T-cell (primary cell): ENCODE measurements at regions not wholly inside any gene's neighbourhood (a gene's known extent, or its start where the extent isn't known, plus 50 kb on each side); places are given as distances from the start of the nearest gene placed in this dataset.

Experiments
- ATAC-seq, 4 experiments: fragments of 200-7000 bp in 3 of 4; fragments of 150-1000 bp in 1 of 4; cut with Tn5 transposase; replicated peaks in 1 of 4; 1 replicate in 3 of 4; 2 replicates in 1 of 4; pipeline ENCODE4 v1.10.0; 2021; ENCODE audit warnings: moderate library complexity in 3 of 4, mild to moderate bottlenecking in 2 of 4, moderate number of reproducible peaks in 1 of 4
- CTCF ChIA-PET, 2 donors: fragments of 300-600 bp; sonication (Branson Sonifier 250); formaldehyde crosslinking; loops; one replicate each; lab custom pipeline; 2022; ENCODE audit warnings: antibody characterized with exemption in 2 of 2; lab: Charles Lee
- POLR2A ChIA-PET, 2 donors: fragments of 300-600 bp; sonication (Branson Sonifier 250); formaldehyde crosslinking; loops; one replicate each; lab custom pipeline; 2022; ENCODE audit warnings: antibody characterized with exemption in 2 of 2; lab: Charles Lee
- DNase-seq, 35 experiments: peaks; one replicate each; pipeline versions ENCODE4 v3.0.0 to v3.0.0-alpha.2; 2013 to 2023
- H3K27ac ChIP-seq: one replicate; pipeline ENCODE4 v1.5.1; 2013; ENCODE audit warnings: low read length
- H3K27me3 ChIP-seq, 2 experiments: replicated peaks in 1 of 2; 1 replicate in 1 of 2; 2 replicates in 1 of 2; pipeline versions ENCODE4 v1.6.1 to v1.7.0; 2013; ENCODE audit warnings: low read length in 1 of 2, mixed read lengths in 1 of 2; ENCODE audit not compliant: control insufficient read depth in 2 of 2, insufficient read depth in 2 of 2; ENCODE audit errors: extremely low read depth in 1 of 2
- H3K36me3 ChIP-seq, 2 donors: 1 replicate in 1 of 2; 2 replicates in 1 of 2; pipeline versions ENCODE4 v1.6.1 to v1.7.0; 2013; ENCODE audit warnings: low read length in 1 of 2; ENCODE audit not compliant: control insufficient read depth in 2 of 2, insufficient read depth in 1 of 2; ENCODE audit errors: extremely low read depth in 1 of 2
- H3K4me1 ChIP-seq, 2 experiments: 1 replicate in 1 of 2; 2 replicates in 1 of 2; pipeline versions ENCODE4 v1.6.1 to v1.7.0; 2013; ENCODE audit warnings: low read length in 2 of 2, mixed read lengths in 1 of 2; ENCODE audit not compliant: insufficient read depth in 2 of 2, control insufficient read depth in 1 of 2; ENCODE audit errors: extremely low read depth in 1 of 2
- H3K4me3 ChIP-seq, 2 donors: 1 replicate in 1 of 2; 2 replicates in 1 of 2; pipeline versions ENCODE4 v1.5.1 to v1.7.0; 2013; ENCODE audit warnings: mild to moderate bottlenecking in 2 of 2, low read length in 1 of 2, moderate library complexity in 1 of 2; ENCODE audit not compliant: control insufficient read depth in 1 of 2; ENCODE audit errors: extremely low read depth in 1 of 2
- H3K9me3 ChIP-seq: 2 replicates; pipeline ENCODE4 v1.7.0; 2013
- H3K27ac Mint-ChIP-seq, 2 donors: one replicate each; pipeline ENCODE4 v1.8.0; 2020 to 2021; ENCODE audit warnings: mild to moderate bottlenecking in 2 of 2, mixed read lengths in 2 of 2
- H3K27me3 Mint-ChIP-seq, 2 donors: one replicate each; pipeline ENCODE4 v1.8.0; 2021 to 2022; ENCODE audit warnings: mixed read lengths in 2 of 2
- H3K36me3 Mint-ChIP-seq: one replicate; pipeline ENCODE4 v1.8.0; 2021; ENCODE audit warnings: mixed read lengths
- H3K4me1 Mint-ChIP-seq, 3 donors: one replicate each; pipeline ENCODE4 v1.8.0; 2020 to 2022; ENCODE audit warnings: mixed read lengths in 3 of 3, mild to moderate bottlenecking in 1 of 3
- H3K4me3 Mint-ChIP-seq, 3 donors: one replicate each; pipeline ENCODE4 v1.8.0; 2020 to 2022; ENCODE audit warnings: mild to moderate bottlenecking in 3 of 3, mixed read lengths in 3 of 3, moderate library complexity in 3 of 3
- H3K9me3 Mint-ChIP-seq, 3 donors: one replicate each; pipeline ENCODE4 v1.8.0; 2020 to 2022; ENCODE audit warnings: mixed read lengths in 3 of 3
- WGBS: methylation state at CpG from one replicate; pipeline ENCODE4 v1.1.5; 2013; ENCODE audit warnings: missing lambda C conversion rate; ENCODE audit not compliant: insufficient coverage; 5-methylcytosine and 5-hydroxymethylcytosine counted together

DNA sequence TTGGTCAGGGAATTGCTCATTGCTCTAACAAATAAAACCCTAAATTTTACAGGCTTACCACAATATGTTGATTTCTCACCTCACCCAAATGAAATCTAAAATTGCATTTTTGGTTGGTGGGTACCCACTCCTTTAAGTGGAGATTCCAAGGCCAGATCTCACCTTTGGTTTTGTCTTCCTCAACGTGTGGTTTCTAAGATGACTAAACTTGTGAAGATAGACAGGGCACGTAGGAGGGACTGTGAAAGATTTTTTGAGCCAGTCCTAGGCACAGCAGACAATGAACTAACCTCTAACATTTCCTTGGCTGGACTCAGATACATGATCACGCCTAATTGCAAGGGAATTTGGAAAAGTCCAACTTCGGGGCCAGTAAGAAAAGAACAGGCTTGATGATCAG lies 1003.9 kb downstream of the FLRT2 start:
- Histone ChIP-seq H3K27me3 (no peaks in the 10 kb centered on the region), H3K9me3 (no peaks in the 10 kb centered on the region), H3K36me3 (no peaks in the 10 kb centered on the region), H3K4me3 (no peak overlapping the region), H3K4me1 (no peaks in the 10 kb centered on the region), H3K27ac (no peak overlapping the region)
- Mint-ChIP-seq H3K9me3 (peaks cover 0 to 3% (median 0%) of the 10 kb centered on the region in 3 donors), H3K4me3 (no peak overlapping the region), H3K27me3 (no peaks in the 10 kb centered on the region), H3K27ac (no peak overlapping the region), H3K4me1 (no peaks in the 10 kb centered on the region), H3K36me3 (no peaks in the 10 kb centered on the region)
- no CpG with 5 or more reads among the region's 4 CpGs for WGBS
- no peak for DNase-seq
- no peak for ATAC-seq
- POLR2A ChIA-PET = no interaction called here
- CTCF ChIA-PET = no interaction called here

DNA sequence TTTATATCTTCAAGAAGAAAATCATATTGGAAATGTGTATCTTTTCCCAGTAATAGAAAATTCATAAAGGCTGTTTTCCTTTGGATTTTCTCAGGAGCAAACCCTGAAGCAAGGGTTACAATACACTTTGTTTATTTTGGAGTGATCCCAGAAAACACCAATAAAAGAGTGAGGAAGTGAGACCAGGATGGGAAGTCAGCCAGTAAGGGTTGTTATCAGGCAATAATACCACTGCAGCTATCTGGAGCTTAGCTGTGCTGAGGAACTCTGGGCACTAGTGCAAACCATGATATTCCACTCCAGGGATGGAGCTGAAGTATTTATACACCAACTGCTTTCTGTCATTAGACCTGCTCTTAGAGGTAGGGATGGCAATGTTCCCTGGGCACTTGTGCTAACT lies 1002.3 kb downstream of the FLRT2 start:
- no peak for ATAC-seq

DNA sequence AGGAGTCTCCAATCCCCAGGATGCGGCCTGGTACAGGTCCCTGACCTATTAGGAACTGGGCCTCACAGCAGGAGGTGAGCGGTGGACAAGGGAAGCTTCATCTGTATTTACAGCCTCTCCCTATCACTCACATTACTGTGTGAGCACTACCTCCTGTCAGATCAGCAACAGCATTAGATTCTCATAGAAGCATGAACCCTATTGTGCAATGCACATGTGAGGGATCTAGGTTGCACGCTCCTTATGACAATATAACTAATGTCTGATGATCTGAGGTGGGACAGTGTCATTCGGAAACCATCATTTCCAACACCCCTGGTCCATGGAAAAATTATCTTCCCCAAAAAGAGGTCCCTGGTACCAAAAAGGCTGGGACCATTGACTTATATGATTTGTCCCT lies 1000.5 kb downstream of the FLRT2 start:
- ChIA-PET POLR2A (no interaction called here), CTCF (no interaction called here)
- no peak for DNase-seq
- H3K27me3 ChIP-seq = no peaks in the 10 kb centered on the region
- no CpG with 5 or more reads among the region's 4 CpGs for WGBS
- no peak overlapping the region for H3K27ac Mint-ChIP-seq
- H3K4me3 ChIP-seq = no peak overlapping the region
- no peak overlapping the region for H3K27ac ChIP-seq
- no peak for ATAC-seq
- H3K9me3 Mint-ChIP-seq = peaks cover 0 to 3% (median 0%) of the 10 kb centered on the region in 3 donors
- H3K4me1 Mint-ChIP-seq = no peaks in the 10 kb centered on the region
- H3K36me3 ChIP-seq = no peaks in the 10 kb centered on the region
- no peaks in the 10 kb centered on the region for H3K9me3 ChIP-seq
- no peaks in the 10 kb centered on the region for H3K36me3 Mint-ChIP-seq
- no peak overlapping the region for H3K4me3 Mint-ChIP-seq
- no peaks in the 10 kb centered on the region for H3K4me1 ChIP-seq
- no peaks in the 10 kb centered on the region for H3K27me3 Mint-ChIP-seq

More for the DNA sequence above, 1002.3 kb downstream of the FLRT2 start:
- POLR2A ChIA-PET = no interaction called here
- H3K4me3 ChIP-seq = no peak overlapping the region
- CTCF ChIA-PET = no interaction called here
- no peaks in the 10 kb centered on the region for H3K36me3 Mint-ChIP-seq
- no peaks in the 10 kb centered on the region for H3K9me3 ChIP-seq
- no peak overlapping the region for H3K4me3 Mint-ChIP-seq
- no peak overlapping the region for H3K27ac ChIP-seq
- no peak for DNase-seq
- H3K27me3 ChIP-seq = no peaks in the 10 kb centered on the region
- no peaks in the 10 kb centered on the region for H3K4me1 Mint-ChIP-seq
- H3K27me3 Mint-ChIP-seq = no peaks in the 10 kb centered on the region
- no peaks in the 10 kb centered on the region for H3K36me3 ChIP-seq
- no peaks in the 10 kb centered on the region for H3K4me1 ChIP-seq
- H3K9me3 Mint-ChIP-seq = peaks cover 0 to 3% (median 0%) of the 10 kb centered on the region in 3 donors
- no peak overlapping the region for H3K27ac Mint-ChIP-seq

DNA sequence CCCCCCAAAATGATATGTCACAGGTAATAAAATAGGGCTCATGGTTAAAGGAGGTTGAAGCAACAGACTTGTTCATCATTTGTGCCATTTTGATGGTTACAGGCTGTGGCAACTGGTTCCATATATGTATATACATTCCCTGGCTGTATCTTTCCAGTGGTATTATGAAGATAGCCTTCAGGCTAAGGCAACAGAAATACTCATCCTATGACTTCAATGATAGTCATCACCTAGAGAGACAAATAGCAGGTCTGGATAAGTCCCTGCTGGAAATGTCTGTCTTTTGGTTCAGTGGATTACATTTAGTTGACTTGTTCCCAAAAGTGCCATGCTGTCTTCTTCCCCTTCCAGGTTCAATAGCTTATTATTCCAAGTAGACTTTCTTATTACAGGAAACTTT lies 997.4 kb downstream of the FLRT2 start:
- Mint-ChIP-seq H3K27me3 (no peaks in the 10 kb centered on the region), H3K27ac (no peak overlapping the region), H3K9me3 (peaks cover 0 to 4% (median 3%) of the 10 kb centered on the region in 3 donors), H3K36me3 (no peaks in the 10 kb centered on the region), H3K4me3 (no peak overlapping the region), H3K4me1 (no peaks in the 10 kb centered on the region)
- ATAC-seq (no peak), DNase-seq (no peak)
- H3K4me3 ChIP-seq = no peak overlapping the region
- no peaks in the 10 kb centered on the region for H3K4me1 ChIP-seq
- no peaks in the 10 kb centered on the region for H3K27me3 ChIP-seq
- H3K9me3 ChIP-seq = no peaks in the 10 kb centered on the region
- no peak overlapping the region for H3K27ac ChIP-seq
- CTCF ChIA-PET = no interaction called here
- POLR2A ChIA-PET = no interaction called here
- H3K36me3 ChIP-seq = no peaks in the 10 kb centered on the region

DNA sequence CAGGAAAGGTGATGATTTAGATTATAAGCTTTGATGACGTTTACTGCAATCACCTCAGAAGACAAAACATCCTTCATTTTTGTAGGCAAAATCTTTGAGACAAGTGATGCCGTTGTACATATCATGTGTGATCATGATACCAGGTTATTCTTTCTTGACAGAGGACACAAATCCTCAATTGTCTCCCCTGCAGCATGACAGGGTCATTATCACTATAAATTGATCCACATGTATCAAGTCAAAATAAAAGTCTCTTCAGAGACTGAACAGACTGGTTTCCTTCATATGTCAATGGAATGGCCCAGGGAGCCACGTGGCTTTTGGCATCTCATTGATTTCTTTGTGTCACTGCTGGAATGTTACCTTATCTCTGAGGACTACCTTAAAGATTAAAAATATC lies 995.7 kb downstream of the FLRT2 start:
- 20% methylated on average over 1 of the region's 3 CpGs for WGBS
- DNase-seq (no peak), ATAC-seq (no peak)
- no peaks in the 10 kb centered on the region for H3K4me1 ChIP-seq
- no peaks in the 10 kb centered on the region for H3K9me3 ChIP-seq
- no peaks in the 10 kb centered on the region for H3K36me3 ChIP-seq
- H3K27ac ChIP-seq = no peak overlapping the region
- Mint-ChIP-seq H3K27ac (no peak overlapping the region), H3K27me3 (no peaks in the 10 kb centered on the region), H3K9me3 (peaks cover 0 to 4% (median 0%) of the 10 kb centered on the region in 3 donors), H3K4me3 (no peak overlapping the region), H3K36me3 (no peaks in the 10 kb centered on the region), H3K4me1 (no peaks in the 10 kb centered on the region)
- no peaks in the 10 kb centered on the region for H3K27me3 ChIP-seq
- H3K4me3 ChIP-seq = no peak overlapping the region
- CTCF ChIA-PET = no interaction called here
- POLR2A ChIA-PET = no interaction called here

DNA sequence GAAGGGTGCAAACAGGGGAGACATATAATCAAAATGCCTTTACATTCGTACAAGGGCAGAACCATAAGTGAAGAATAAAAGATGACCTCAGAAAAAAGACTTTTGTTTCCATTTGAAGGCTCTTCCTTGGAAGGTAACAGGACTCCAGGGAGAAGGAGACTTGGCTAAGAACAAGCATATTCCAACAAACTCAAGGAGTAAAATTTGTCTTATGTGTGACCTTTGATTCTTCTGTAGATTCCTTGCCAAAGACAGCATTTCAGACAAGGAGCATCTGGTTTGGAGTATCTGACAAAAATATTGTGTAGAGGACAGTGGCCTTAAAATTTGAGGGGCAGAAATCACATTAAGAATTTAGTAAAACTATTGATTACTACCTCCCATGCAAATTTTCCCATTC lies 991.9 kb downstream of the FLRT2 start:
- H3K4me3 Mint-ChIP-seq = no peak overlapping the region
- POLR2A ChIA-PET = no interaction called here
- no peak overlapping the region for H3K27ac ChIP-seq
- H3K36me3 Mint-ChIP-seq = no peaks in the 10 kb centered on the region
- no peaks in the 10 kb centered on the region for H3K27me3 ChIP-seq
- DNase-seq (no peak), ATAC-seq (no peak)
- no peaks in the 10 kb centered on the region for H3K27me3 Mint-ChIP-seq
- no peaks in the 10 kb centered on the region for H3K4me1 ChIP-seq
- H3K4me3 ChIP-seq = no peak overlapping the region
- no peaks in the 10 kb centered on the region for H3K36me3 ChIP-seq
- peaks cover 0 to 4% (median 0%) of the 10 kb centered on the region in 3 donors for H3K9me3 Mint-ChIP-seq
- WGBS = 50% methylated on average over 1 of the region's 1 CpG
- CTCF ChIA-PET = no interaction called here
- no peaks in the 10 kb centered on the region for H3K4me1 Mint-ChIP-seq
- H3K9me3 ChIP-seq = no peaks in the 10 kb centered on the region
- no peak overlapping the region for H3K27ac Mint-ChIP-seq

DNA sequence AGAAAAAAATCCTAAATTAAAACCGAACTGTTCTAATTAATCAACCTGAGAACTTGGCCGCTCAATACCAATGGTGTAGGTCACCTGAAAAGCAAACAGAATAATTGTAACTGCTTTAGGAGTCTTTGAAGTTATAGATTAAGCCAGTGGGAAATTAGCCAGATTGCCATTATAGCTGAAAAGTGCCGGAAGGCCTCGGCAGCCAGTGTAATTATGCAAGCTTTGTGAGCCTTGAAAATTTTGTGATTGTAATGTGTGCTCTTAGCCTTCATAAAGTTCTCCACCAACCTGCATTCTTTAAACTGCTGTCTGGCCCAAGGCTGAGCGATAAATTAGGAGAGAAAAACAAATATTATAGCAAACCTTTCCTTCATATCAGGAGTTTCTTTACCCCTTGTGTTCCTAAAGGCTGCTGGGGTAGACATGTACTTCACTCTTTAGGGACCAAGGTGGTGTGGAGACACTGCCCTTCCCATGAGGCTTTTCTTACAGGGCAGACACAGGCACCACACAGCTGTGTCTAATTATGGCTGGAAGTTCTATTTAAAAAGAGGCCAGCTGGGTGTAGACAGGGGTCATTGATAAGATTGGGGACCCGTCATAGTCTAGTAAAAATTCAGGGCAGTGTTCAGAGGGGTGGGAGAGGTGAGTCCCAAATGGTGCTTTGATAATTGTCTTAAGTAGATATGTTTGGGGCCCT lies 991.2 kb downstream of the FLRT2 start:
- POLR2A ChIA-PET = interaction anchor here in 1 of 2 donors (0.5 kb wide), 1 partner anchor 805 kb away, joined by 3 read pairs; no protein-coding TSS in a partner anchor
- no peak for DNase-seq
- Mint-ChIP-seq H3K4me1 (no peaks in the 10 kb centered on the region), H3K27me3 (no peaks in the 10 kb centered on the region), H3K4me3 (no peak overlapping the region), H3K27ac (no peak overlapping the region), H3K9me3 (peaks cover 0 to 7% (median 0%) of the 10 kb centered on the region in 3 donors), H3K36me3 (no peaks in the 10 kb centered on the region)
- Histone ChIP-seq H3K27me3 (no peaks in the 10 kb centered on the region), H3K27ac (no peak overlapping the region), H3K4me3 (no peak overlapping the region), H3K36me3 (no peaks in the 10 kb centered on the region), H3K9me3 (no peaks in the 10 kb centered on the region), H3K4me1 (no peaks in the 10 kb centered on the region)
- ATAC-seq = no peak
- CTCF ChIA-PET = no interaction called here
- WGBS = 83% methylated on average over 1 of the region's 6 CpGs
